ENCODE measurements at regions not wholly inside any gene's neighbourhood (a gene's known extent, or its start where the extent isn't known, plus 50 kb on each side); places are given as distances from the start of the nearest gene placed in this dataset.

GRCh38 chr7:46210467-46210866, 289.4 kb upstream of the IGFBP3 start:
- intact Hi-C loops (cut with micrococcal nuclease), result no loop called here

GRCh38 chr7:46209611-46210388, 288.7 kb upstream of the IGFBP3 start:
- H3K9me3 Mint-ChIP-seq, result no peaks in the 10 kb centered on the region
- no peak overlapping the region for H3K27ac Mint-ChIP-seq
- no peak for DNase-seq (ENCODE audit: low spot score)
- H3K4me1 Mint-ChIP-seq (ENCODE audit: low read depth), result no peaks in the 10 kb centered on the region
- no peaks in the 10 kb centered on the region for H3K36me3 Mint-ChIP-seq (ENCODE audit: low read depth)
- H3K27me3 Mint-ChIP-seq (ENCODE audit: insufficient read depth), result no peaks in the 10 kb centered on the region
- intact Hi-C loops (cut with micrococcal nuclease), result no loop called here
- no peak overlapping the region for H3K4me3 Mint-ChIP-seq

More at GRCh38 chr7:46210467-46210866, 289.4 kb upstream of the IGFBP3 start:
- no peak for DNase-seq (ENCODE audit: low spot score)
- Mint-ChIP-seq H3K4me3 (no peak overlapping the region), H3K9me3 (no peaks in the 10 kb centered on the region), H3K4me1 (ENCODE audit: low read depth) (no peaks in the 10 kb centered on the region), H3K27me3 (ENCODE audit: insufficient read depth) (no peaks in the 10 kb centered on the region), H3K27ac (no peak overlapping the region), H3K36me3 (ENCODE audit: low read depth) (no peaks in the 10 kb centered on the region)

GRCh38 chr7:46208635-46209525, 287.8 kb upstream of the IGFBP3 start:
- no peaks in the 10 kb centered on the region for H3K4me1 Mint-ChIP-seq (ENCODE audit: low read depth)
- no peaks in the 10 kb centered on the region for H3K36me3 Mint-ChIP-seq (ENCODE audit: low read depth)
- intact Hi-C loops (cut with micrococcal nuclease), result no loop called here

GRCh38 chr7:46207931-46208634, 287.0 kb upstream of the IGFBP3 start:
- H3K27me3 Mint-ChIP-seq (ENCODE audit: insufficient read depth), result no peaks in the 10 kb centered on the region

More at GRCh38 chr7:46208635-46209525, 287.8 kb upstream of the IGFBP3 start:
- Mint-ChIP-seq H3K27ac (no peak overlapping the region), H3K9me3 (no peaks in the 10 kb centered on the region), H3K27me3 (ENCODE audit: insufficient read depth) (no peaks in the 10 kb centered on the region), H3K4me3 (no peak overlapping the region)
- no peak for DNase-seq (ENCODE audit: low spot score)

GRCh38 chr7:46206476-46207060, 285.5 kb upstream of the IGFBP3 start:
- no peak overlapping the region for H3K27ac Mint-ChIP-seq

More at GRCh38 chr7:46207931-46208634, 287.0 kb upstream of the IGFBP3 start:
- Mint-ChIP-seq H3K4me3 (no peak overlapping the region), H3K4me1 (ENCODE audit: low read depth) (no peaks in the 10 kb centered on the region), H3K36me3 (ENCODE audit: low read depth) (no peaks in the 10 kb centered on the region), H3K9me3 (no peaks in the 10 kb centered on the region), H3K27ac (no peak overlapping the region)
- intact Hi-C loops (cut with micrococcal nuclease), result no loop called here
- DNase-seq (ENCODE audit: low spot score), result no peak

GRCh38 chr7:46205478-46205877, 284.4 kb upstream of the IGFBP3 start:
- H3K4me3 Mint-ChIP-seq, result no peak overlapping the region
- no peaks in the 10 kb centered on the region for H3K27me3 Mint-ChIP-seq (ENCODE audit: insufficient read depth)
- H3K27ac Mint-ChIP-seq, result no peak overlapping the region
- DNase-seq (ENCODE audit: low spot score), result no peak
- intact Hi-C loops (cut with micrococcal nuclease), result no loop called here
- H3K36me3 Mint-ChIP-seq (ENCODE audit: low read depth), result no peaks in the 10 kb centered on the region
- H3K9me3 Mint-ChIP-seq, result no peaks in the 10 kb centered on the region
- no peaks in the 10 kb centered on the region for H3K4me1 Mint-ChIP-seq (ENCODE audit: low read depth)

More at GRCh38 chr7:46206476-46207060, 285.5 kb upstream of the IGFBP3 start:
- H3K4me3 Mint-ChIP-seq, result no peak overlapping the region
- no peaks in the 10 kb centered on the region for H3K9me3 Mint-ChIP-seq
- DNase-seq (ENCODE audit: low spot score), result no peak
- no peaks in the 10 kb centered on the region for H3K27me3 Mint-ChIP-seq (ENCODE audit: insufficient read depth)
- intact Hi-C loops (cut with micrococcal nuclease), result no loop called here
- H3K4me1 Mint-ChIP-seq (ENCODE audit: low read depth), result no peaks in the 10 kb centered on the region
- no peaks in the 10 kb centered on the region for H3K36me3 Mint-ChIP-seq (ENCODE audit: low read depth)

GRCh38 chr7:46203926-46204325, 282.9 kb upstream of the IGFBP3 start:
- intact Hi-C loops (cut with micrococcal nuclease), result no loop called here
- Mint-ChIP-seq H3K4me1 (ENCODE audit: low read depth) (no peaks in the 10 kb centered on the region), H3K9me3 (no peaks in the 10 kb centered on the region), H3K36me3 (ENCODE audit: low read depth) (no peaks in the 10 kb centered on the region), H3K27ac (no peak overlapping the region), H3K27me3 (ENCODE audit: insufficient read depth) (no peaks in the 10 kb centered on the region), H3K4me3 (no peak overlapping the region)
- no peak for DNase-seq (ENCODE audit: low spot score)

GRCh38 chr7:46202379-46202778, 281.3 kb upstream of the IGFBP3 start:
- Mint-ChIP-seq H3K36me3 (ENCODE audit: low read depth) (no peaks in the 10 kb centered on the region), H3K27ac (no peak overlapping the region), H3K9me3 (no peaks in the 10 kb centered on the region), H3K4me1 (ENCODE audit: low read depth) (no peaks in the 10 kb centered on the region), H3K4me3 (no peak overlapping the region), H3K27me3 (ENCODE audit: insufficient read depth) (no peaks in the 10 kb centered on the region)
- intact Hi-C loops (cut with micrococcal nuclease), result no loop called here
- no peak for DNase-seq (ENCODE audit: low spot score)

GRCh38 chr7:46201961-46202360, 280.9 kb upstream of the IGFBP3 start:
- DNase-seq (ENCODE audit: low spot score), result no peak
- Mint-ChIP-seq H3K9me3 (no peaks in the 10 kb centered on the region), H3K36me3 (ENCODE audit: low read depth) (no peaks in the 10 kb centered on the region), H3K4me3 (no peak overlapping the region), H3K27me3 (ENCODE audit: insufficient read depth) (no peaks in the 10 kb centered on the region), H3K4me1 (ENCODE audit: low read depth) (no peaks in the 10 kb centered on the region), H3K27ac (no peak overlapping the region)
- intact Hi-C loops (cut with micrococcal nuclease), result no loop called here

- intact Hi-C loops (cut with micrococcal nuclease), result no loop called here
- no peak for DNase-seq (ENCODE audit: low spot score)
- no peaks in the 10 kb centered on the region for H3K9me3 Mint-ChIP-seq
Observed at GRCh38 chr7:46198701-46199100, 277.6 kb upstream of the IGFBP3 start.

GRCh38 chr7:46197785-46198540, 276.9 kb upstream of the IGFBP3 start:
- Mint-ChIP-seq H3K27me3 (ENCODE audit: insufficient read depth) (no peaks in the 10 kb centered on the region), H3K4me1 (ENCODE audit: low read depth) (no peaks in the 10 kb centered on the region), H3K27ac (no peak overlapping the region), H3K36me3 (ENCODE audit: low read depth) (no peaks in the 10 kb centered on the region), H3K9me3 (no peaks in the 10 kb centered on the region), H3K4me3 (no peak overlapping the region)
- intact Hi-C loops (cut with micrococcal nuclease), result no loop called here
- no peak for DNase-seq (ENCODE audit: low spot score)

More at GRCh38 chr7:46198701-46199100, 277.6 kb upstream of the IGFBP3 start:
- no peak overlapping the region for H3K4me3 Mint-ChIP-seq
- no peaks in the 10 kb centered on the region for H3K4me1 Mint-ChIP-seq (ENCODE audit: low read depth)
- no peak overlapping the region for H3K27ac Mint-ChIP-seq
- H3K27me3 Mint-ChIP-seq (ENCODE audit: insufficient read depth), result no peaks in the 10 kb centered on the region
- no peaks in the 10 kb centered on the region for H3K36me3 Mint-ChIP-seq (ENCODE audit: low read depth)

GRCh38 chr7:46195934-46196333, 274.9 kb upstream of the IGFBP3 start:
- H3K4me1 Mint-ChIP-seq (ENCODE audit: low read depth), result no peaks in the 10 kb centered on the region
- no peaks in the 10 kb centered on the region for H3K9me3 Mint-ChIP-seq
- no peak overlapping the region for H3K4me3 Mint-ChIP-seq
- no peak overlapping the region for H3K27ac Mint-ChIP-seq
- H3K27me3 Mint-ChIP-seq (ENCODE audit: insufficient read depth), result no peaks in the 10 kb centered on the region
- intact Hi-C loops (cut with micrococcal nuclease), result no loop called here
- DNase-seq (ENCODE audit: low spot score), result no peak
- H3K36me3 Mint-ChIP-seq (ENCODE audit: low read depth), result no peaks in the 10 kb centered on the region
